Erythroblast (primary cell): ENCODE measurements at regions not wholly inside any gene's neighbourhood (a gene's known extent, or its start where the extent isn't known, plus 50 kb on each side); places are given as distances from the start of the nearest gene placed in this dataset.

Experiments used
- GATA1 ChIP-seq: IDR thresholded peaks from 2 replicates; pipeline ENCODE4 v1.6.1; 2011; ENCODE audit warnings: low read depth, mild to moderate bottlenecking, control low read depth, low read length, moderate library complexity
- POLR2A ChIP-seq: IDR thresholded peaks from 2 replicates; pipeline ENCODE4 v1.6.1; 2011; ENCODE audit warnings: mild to moderate bottlenecking, low read length

DNA sequence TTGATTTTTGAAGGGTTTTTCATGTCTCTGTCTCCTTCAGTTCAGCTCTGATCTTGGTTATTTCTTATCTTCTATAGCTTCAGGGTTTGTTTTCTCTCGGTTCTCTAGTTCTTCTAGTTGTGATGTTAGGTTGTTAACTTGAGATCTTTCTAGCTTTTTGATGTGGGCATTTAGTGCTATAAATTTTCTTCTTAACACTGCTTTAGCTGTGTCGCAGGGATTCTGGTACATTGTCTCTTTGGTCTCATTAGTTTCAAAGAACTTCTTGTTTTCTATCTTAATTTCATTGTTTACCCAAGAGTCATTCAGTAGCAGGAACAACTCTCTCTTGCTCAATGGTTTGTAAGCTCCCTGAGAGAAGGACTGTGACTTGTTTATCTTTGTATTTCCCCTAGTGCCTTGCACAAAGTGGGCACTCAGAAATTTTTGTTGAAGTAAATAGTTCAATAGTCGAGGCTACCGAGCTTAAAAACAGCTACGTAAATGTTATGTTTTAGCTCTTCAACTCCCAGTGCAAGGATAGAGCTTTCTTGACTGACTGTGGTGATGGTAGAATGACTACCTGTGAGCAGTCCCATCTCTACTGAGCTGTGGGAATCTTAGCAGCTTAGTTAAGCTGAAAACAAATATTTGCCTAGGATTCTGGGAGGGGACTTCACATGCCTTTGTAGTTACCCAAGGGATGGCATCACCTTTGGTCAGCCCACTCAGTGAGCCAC, 225.8 kb upstream of the ELL2 start:
- TF ChIP-seq POLR2A: no peak
- no peak for TF ChIP-seq GATA1
